ENCODE measurements at regions not wholly inside any gene's neighbourhood (a gene's known extent, or its start where the extent isn't known, plus 50 kb on each side); places are given as distances from the start of the nearest gene placed in this dataset.

GRCh38 chr18:73136134-73136533 lies 268.3 kb upstream of the NETO1 start:
- TF ChIP-seq, protein P1, sequence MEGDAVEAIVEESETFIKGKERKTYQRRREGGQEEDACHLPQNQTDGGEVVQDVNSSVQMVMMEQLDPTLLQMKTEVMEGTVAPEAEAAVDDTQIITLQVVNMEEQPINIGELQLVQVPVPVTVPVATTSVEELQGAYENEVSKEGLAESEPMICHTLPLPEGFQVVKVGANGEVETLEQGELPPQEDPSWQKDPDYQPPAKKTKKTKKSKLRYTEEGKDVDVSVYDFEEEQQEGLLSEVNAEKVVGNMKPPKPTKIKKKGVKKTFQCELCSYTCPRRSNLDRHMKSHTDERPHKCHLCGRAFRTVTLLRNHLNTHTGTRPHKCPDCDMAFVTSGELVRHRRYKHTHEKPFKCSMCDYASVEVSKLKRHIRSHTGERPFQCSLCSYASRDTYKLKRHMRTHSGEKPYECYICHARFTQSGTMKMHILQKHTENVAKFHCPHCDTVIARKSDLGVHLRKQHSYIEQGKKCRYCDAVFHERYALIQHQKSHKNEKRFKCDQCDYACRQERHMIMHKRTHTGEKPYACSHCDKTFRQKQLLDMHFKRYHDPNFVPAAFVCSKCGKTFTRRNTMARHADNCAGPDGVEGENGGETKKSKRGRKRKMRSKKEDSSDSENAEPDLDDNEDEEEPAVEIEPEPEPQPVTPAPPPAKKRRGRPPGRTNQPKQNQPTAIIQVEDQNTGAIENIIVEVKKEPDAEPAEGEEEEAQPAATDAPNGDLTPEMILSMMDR (conservative IDR thresholded peaks at IDR 0.05; ENCODE audit: low read length), result peak; percentile 86
- no peak for TF ChIP-seq EZH2phosphoT487 (IDR thresholded peaks at IDR 0.05; ENCODE audit: borderline replicate concordance)

Data from Loucy (cell line).